GM23338 (cell line): ENCODE measurements at regions not wholly inside any gene's neighbourhood (a gene's known extent, or its start where the extent isn't known, plus 50 kb on each side); places are given as distances from the start of the nearest gene placed in this dataset.

Source experiments
- CREB1 ChIP-seq: fragments of 250-450 bp; sonication (Bioruptor Pico); IDR thresholded peaks from 2 replicates; pipeline ENCODE4 v1.5.0; 2020; ENCODE audit warnings: low read depth, mild to moderate bottlenecking, moderate library complexity
- CTCF ChIP-seq, 2 experiments: fragments of 200-600 bp in 1 of 2; sonication (generic) in 1 of 2; conservative IDR thresholded peaks; 2 replicates each; pipeline versions ENCODE4 v1.5.1 to v1.6.1; 2016 to 2017; ENCODE audit warnings: antibody characterized with exemption in 2 of 2, low read depth in 2 of 2, mild to moderate bottlenecking in 2 of 2, moderate library complexity in 1 of 2
- EZH2 ChIP-seq: fragments of 200-600 bp; sonication (generic); IDR thresholded peaks from one replicate; pipeline ENCODE4 v1.8.0; 2017; ENCODE audit warnings: antibody characterized with exemption, mild to moderate bottlenecking, low read depth; ENCODE audit not compliant: unreplicated experiment
- EZH2phosphoT487 ChIP-seq: fragments of 200-600 bp; sonication (generic); IDR thresholded peaks from one replicate; pipeline ENCODE4 v1.8.1; 2018; ENCODE audit warnings: antibody characterized with exemption; ENCODE audit not compliant: unreplicated experiment
- POLR2AphosphoS5 ChIP-seq: IDR thresholded peaks from 2 replicates; pipeline ENCODE4 v1.6.1; 2016; ENCODE audit warnings: antibody characterized with exemption, low read depth
- REST ChIP-seq: IDR thresholded peaks from one replicate; pipeline ENCODE4 v1.6.1; 2018; ENCODE audit warnings: antibody characterized with exemption; ENCODE audit not compliant: unreplicated experiment
- STAT1 ChIP-seq: IDR thresholded peaks from one replicate; pipeline ENCODE4 v1.6.1; 2016; ENCODE audit warnings: antibody characterized with exemption; ENCODE audit not compliant: unreplicated experiment

- TF ChIP-seq EZH2 (no peak), EZH2phosphoT487 (no peak), CTCF (conservative IDR thresholded peaks at IDR 0.05; ENCODE audit: low read depth in 2 of 2) (no peak), REST (no peak), POLR2AphosphoS5 (no peak), STAT1 (no peak), CREB1 (CRISPR knock-in tag) (no peak)
Measured at GRCh38 chr11:106236295-106236694, 158.8 kb downstream of the AASDHPPT start.
